ENCODE measurements at regions not wholly inside any gene's neighbourhood (a gene's known extent, or its start where the extent isn't known, plus 50 kb on each side); places are given as distances from the start of the nearest gene placed in this dataset.

DNA sequence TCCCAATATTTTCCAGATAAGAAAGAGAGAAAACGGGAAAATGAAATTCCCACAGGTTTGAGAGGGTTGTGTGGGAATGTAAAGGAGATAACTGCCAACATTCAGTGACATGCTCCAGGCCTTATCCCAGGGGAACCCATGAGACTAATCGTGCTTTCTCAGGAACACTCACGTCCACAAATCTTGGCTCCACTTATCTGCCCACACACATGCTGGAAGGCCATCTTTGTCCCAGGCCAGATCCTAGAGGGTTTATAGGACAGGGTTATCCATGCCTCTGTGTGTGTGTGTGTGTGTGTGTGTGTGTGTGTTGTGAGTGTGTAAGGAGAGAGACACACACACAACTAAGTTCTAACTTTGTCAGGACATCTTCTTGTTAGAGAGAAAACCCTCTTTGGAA is 182.2 kb upstream of the E2F7 start:
- Histone ChIP-seq H3K4me1 (ENCODE audit: control insufficient read depth in 2 of 2, insufficient read depth in 2 of 2, low read length in 2 of 2) (no peaks in the 10 kb centered on the region), H3K4me3 (ENCODE audit: control extremely low read depth in 1 of 5, extremely low read depth in 1 of 5, insufficient read depth in 1 of 5, low read depth in 2 of 5, low read length in 4 of 5) (no peak overlapping the region), H3K27me3 (replicated peaks in 1 of 4; ENCODE audit: control extremely low read depth in 1 of 4, control insufficient read depth in 3 of 4, insufficient read depth in 4 of 4, low read length in 3 of 4) (no peaks in the 10 kb centered on the region), H3K4me2 (replicated peaks; ENCODE audit: low read depth, low read length, poor library complexity, severe bottlenecking) (no peak overlapping the region), H3K27ac (ENCODE audit: low read length in 2 of 2) (no peak overlapping the region), H4K20me1 (ENCODE audit: control insufficient read depth, insufficient read depth, low read length, poor library complexity, severe bottlenecking) (no peaks in the 10 kb centered on the region), H3K36me3 (replicated peaks in 1 of 2; ENCODE audit: control extremely low read depth in 1 of 2, control insufficient read depth in 1 of 2, extremely low read depth in 1 of 2, insufficient read depth in 2 of 2, low read length in 1 of 2) (no peaks in the 10 kb centered on the region), H3K79me2 (ENCODE audit: control insufficient read depth, insufficient read depth, low read length) (no peaks in the 10 kb centered on the region), H3K9me3 (ENCODE audit: control extremely low read depth in 1 of 3, control insufficient read depth in 2 of 3, insufficient read depth in 1 of 3, low read length in 2 of 3) (no peaks in the 10 kb centered on the region), H3K9ac (ENCODE audit: low read length) (no peak overlapping the region), H2AFZ (ENCODE audit: insufficient read depth, low read depth, low read length, poor library complexity, severe bottlenecking) (no peak overlapping the region)
- H3K27ac Mint-ChIP-seq: no peak overlapping the region
- POLR2A ChIA-PET: no interaction called here
- H3K9me3 Mint-ChIP-seq (ENCODE audit: insufficient read depth): no peaks in the 10 kb centered on the region
- ATAC-seq (ENCODE audit: low read depth) (no peak), DNase-seq (no peak)
- no peak for TF ChIP-seq CTCF (IDR thresholded peaks at IDR 0.05)
- TF ChIP-seq EZH2 (IDR thresholded peaks at IDR 0.05; ENCODE audit: borderline replicate concordance, insufficient read depth, low read depth, low read length, poor library complexity, severe bottlenecking): no peak
- no peak overlapping the region for H3K4me3 Mint-ChIP-seq
- intact Hi-C loops (cut with micrococcal nuclease): no loop called here
- peaks cover 3% of the 10 kb centered on the region for H3K27me3 Mint-ChIP-seq
- H3K4me1 Mint-ChIP-seq: no peaks in the 10 kb centered on the region
- CTCF ChIA-PET: no interaction called here
- no CpG with 5 or more reads among the region's 3 CpGs for WGBS (ENCODE audit: insufficient coverage)

DNA sequence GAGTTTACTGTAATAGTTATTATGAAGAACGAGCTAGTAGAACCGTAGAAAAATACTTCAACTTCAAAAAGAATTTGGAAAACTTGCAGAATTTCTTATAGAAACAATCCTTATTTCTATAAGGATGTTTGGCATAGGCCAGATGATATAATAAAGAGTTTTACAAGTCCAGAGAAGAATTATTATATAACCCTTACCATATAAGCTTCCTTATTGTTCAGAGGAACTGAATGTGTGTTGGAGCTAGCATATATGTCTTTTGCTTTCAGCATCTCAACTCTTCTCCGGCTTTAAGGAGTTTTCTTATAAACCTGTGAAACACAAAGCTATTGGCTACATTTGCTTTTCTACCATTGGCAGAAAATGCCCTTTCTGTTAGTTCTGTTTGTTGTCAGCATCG is 178.0 kb upstream of the E2F7 start:
- WGBS (ENCODE audit: insufficient coverage): no CpG with 5 or more reads among the region's 4 CpGs

More for the DNA sequence above, 178.0 kb upstream of the E2F7 start:
- H3K4me2 ChIP-seq (replicated peaks; ENCODE audit: low read depth, low read length, poor library complexity, severe bottlenecking): no peak overlapping the region
- H3K27ac Mint-ChIP-seq: no peak overlapping the region
- no peaks in the 10 kb centered on the region for H3K9me3 Mint-ChIP-seq (ENCODE audit: insufficient read depth)
- DNase-seq (no peak), ATAC-seq (ENCODE audit: low read depth) (no peak)
- TF ChIP-seq EZH2 (IDR thresholded peaks at IDR 0.05; ENCODE audit: borderline replicate concordance, insufficient read depth, low read depth, low read length, poor library complexity, severe bottlenecking): no peak
- H3K36me3 ChIP-seq (replicated peaks in 1 of 2; ENCODE audit: control extremely low read depth in 1 of 2, control insufficient read depth in 1 of 2, extremely low read depth in 1 of 2, insufficient read depth in 2 of 2, low read length in 1 of 2): no peaks in the 10 kb centered on the region
- H2AFZ ChIP-seq (ENCODE audit: insufficient read depth, low read depth, low read length, poor library complexity, severe bottlenecking): no peak overlapping the region
- no peaks in the 10 kb centered on the region for H3K79me2 ChIP-seq (ENCODE audit: control insufficient read depth, insufficient read depth, low read length)
- no peaks in the 10 kb centered on the region for H3K4me1 ChIP-seq (ENCODE audit: control insufficient read depth in 2 of 2, insufficient read depth in 2 of 2, low read length in 2 of 2)
- intact Hi-C loops (cut with micrococcal nuclease): no loop called here
- no peaks in the 10 kb centered on the region for H3K27me3 ChIP-seq (replicated peaks in 1 of 4; ENCODE audit: control extremely low read depth in 1 of 4, control insufficient read depth in 3 of 4, insufficient read depth in 4 of 4, low read length in 3 of 4)
- H3K4me1 Mint-ChIP-seq: no peaks in the 10 kb centered on the region
- H3K27me3 Mint-ChIP-seq: no peaks in the 10 kb centered on the region
- CTCF ChIA-PET: no interaction called here
- POLR2A ChIA-PET: no interaction called here
- no peak overlapping the region for H3K4me3 ChIP-seq (ENCODE audit: control extremely low read depth in 1 of 5, extremely low read depth in 1 of 5, insufficient read depth in 1 of 5, low read depth in 2 of 5, low read length in 4 of 5)
- no peak overlapping the region for H3K4me3 Mint-ChIP-seq
- H3K9me3 ChIP-seq (ENCODE audit: control extremely low read depth in 1 of 3, control insufficient read depth in 2 of 3, insufficient read depth in 1 of 3, low read length in 2 of 3): no peaks in the 10 kb centered on the region
- H3K27ac ChIP-seq (ENCODE audit: low read length in 2 of 2): no peak overlapping the region
- H3K9ac ChIP-seq (ENCODE audit: low read length): no peak overlapping the region
- H4K20me1 ChIP-seq (ENCODE audit: control insufficient read depth, insufficient read depth, low read length, poor library complexity, severe bottlenecking): no peaks in the 10 kb centered on the region
